Smooth muscle cell (in vitro differentiated cells): ENCODE measurements at regions not wholly inside any gene's neighbourhood (a gene's known extent, or its start where the extent isn't known, plus 50 kb on each side); places are given as distances from the start of the nearest gene placed in this dataset.

Experiments
- DNase-seq: peaks from one replicate; lab custom pipeline; 2025; ENCODE audit not compliant: unreplicated experiment; lab: John Stamatoyannopoulos, UW
- H2AFZ ChIP-seq: fragments of 200-600 bp; sonication (generic); 2 replicates; pipeline ENCODE4 v1.6.0; 2016; ENCODE audit warnings: antibody characterized with exemption, low read depth, mild to moderate bottlenecking
- H3F3A ChIP-seq: fragments of 200-600 bp; sonication (generic); 2 replicates; pipeline ENCODE4 v1.6.0; 2017; ENCODE audit warnings: antibody characterized with exemption, low read depth
- H3K27ac ChIP-seq: fragments of 200-600 bp; sonication (generic); 2 replicates; pipeline ENCODE4 v1.5.1; 2016; ENCODE audit warnings: low read depth, mild to moderate bottlenecking
- H3K27me3 ChIP-seq: fragments of 200-600 bp; sonication (generic); 2 replicates; pipeline ENCODE4 v1.6.1; 2016; ENCODE audit warnings: low read depth, mild to moderate bottlenecking
- H3K36me3 ChIP-seq: fragments of 200-600 bp; sonication (generic); 2 replicates; pipeline ENCODE4 v1.5.1; 2016; ENCODE audit warnings: low read depth
- H3K4me1 ChIP-seq: fragments of 200-600 bp; sonication (generic); 2 replicates; pipeline ENCODE4 v1.5.1; 2016; ENCODE audit warnings: low read depth
- H3K4me2 ChIP-seq: fragments of 200-600 bp; sonication (generic); 2 replicates; pipeline ENCODE4 v1.6.0; 2016; ENCODE audit warnings: mild to moderate bottlenecking
- H3K4me3 ChIP-seq: fragments of 200-600 bp; sonication (generic); 2 replicates; pipeline ENCODE4 v1.5.1; 2016; ENCODE audit warnings: mild to moderate bottlenecking
- H3K79me2 ChIP-seq: fragments of 200-600 bp; sonication (generic); 2 replicates; pipeline ENCODE4 v1.6.0; 2016; ENCODE audit warnings: low read depth, mild to moderate bottlenecking
- H3K9ac ChIP-seq: fragments of 200-600 bp; sonication (generic); 2 replicates; pipeline ENCODE4 v1.6.0; 2016; ENCODE audit warnings: low read depth
- H3K9me3 ChIP-seq: fragments of 200-600 bp; sonication (generic); replicated peaks from 2 replicates; pipeline ENCODE4 v1.5.1; 2016; ENCODE audit warnings: low read depth
- H4K20me1 ChIP-seq: fragments of 200-600 bp; sonication (generic); 2 replicates; pipeline ENCODE4 v1.6.0; 2016; ENCODE audit warnings: low read depth
- WGBS: methylation state at CpG from one replicate; pipeline ENCODE4 v1.1.7; 2016; ENCODE audit warnings: low lambda C conversion rate; 5-methylcytosine and 5-hydroxymethylcytosine counted together
- TF ChIP-seq, protein P1 (sequence below): fragments of 200-600 bp; sonication (generic); IDR thresholded peaks from 2 replicates; pipeline ENCODE4 v1.5.1; 2017; ENCODE audit warnings: borderline replicate concordance, mild to moderate bottlenecking, antibody characterized with exemption; ENCODE audit not compliant: insufficient read depth, poor library complexity, severe bottlenecking

DNA sequence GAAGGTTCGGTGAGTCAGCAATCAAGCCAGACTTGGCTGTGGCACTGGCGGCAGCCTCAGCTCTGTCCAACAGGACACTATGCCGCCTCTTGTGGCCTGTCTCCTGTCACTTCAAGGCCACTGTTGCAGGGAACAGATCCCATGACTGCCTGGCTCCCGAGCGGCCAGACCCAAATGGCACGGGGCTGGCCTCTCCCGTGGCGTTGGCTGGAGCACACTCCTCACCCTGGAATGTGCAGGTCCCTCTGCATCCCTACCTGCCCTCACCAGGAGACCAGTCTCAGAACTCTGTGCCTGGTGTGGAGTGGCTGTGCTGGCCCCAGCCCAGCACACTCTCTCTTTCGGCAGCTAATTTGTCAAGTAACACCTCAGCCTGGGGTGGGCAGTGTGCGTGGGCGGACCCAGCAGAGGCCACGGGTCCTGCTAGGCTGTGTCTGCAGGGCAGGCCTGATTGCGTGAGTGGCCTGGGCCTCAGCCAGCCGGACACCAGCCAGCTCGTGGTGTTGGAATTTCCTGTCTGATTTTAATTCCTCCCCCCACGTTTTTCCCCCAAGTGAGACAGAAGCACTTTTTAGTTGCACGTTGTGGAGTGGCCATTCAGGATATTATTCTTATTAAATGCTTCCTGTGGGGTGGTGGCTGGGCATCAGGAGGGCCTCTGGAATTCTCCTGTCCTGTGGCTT is 179.3 kb downstream of the GLI2 start:
- Histone ChIP-seq H3K9me3 (no peaks in the 10 kb centered on the region), H3K79me2 (peaks cover 11% of the 10 kb centered on the region), H4K20me1 (no peaks in the 10 kb centered on the region), H2AFZ (no peak overlapping the region), H3K4me3 (no peak overlapping the region), H3F3A (peaks cover 39% of the 10 kb centered on the region), H3K36me3 (no peaks in the 10 kb centered on the region), H3K4me2 (peak overlapping the region; percentile 65), H3K4me1 (peaks cover 19% of the 10 kb centered on the region), H3K27ac (peak overlapping the region; percentile 94), H3K27me3 (no peaks in the 10 kb centered on the region), H3K9ac (peak overlapping the region; percentile 81)
- WGBS, result 9% methylated on average over 17 of the region's 17 CpGs
- TF ChIP-seq, protein P1, sequence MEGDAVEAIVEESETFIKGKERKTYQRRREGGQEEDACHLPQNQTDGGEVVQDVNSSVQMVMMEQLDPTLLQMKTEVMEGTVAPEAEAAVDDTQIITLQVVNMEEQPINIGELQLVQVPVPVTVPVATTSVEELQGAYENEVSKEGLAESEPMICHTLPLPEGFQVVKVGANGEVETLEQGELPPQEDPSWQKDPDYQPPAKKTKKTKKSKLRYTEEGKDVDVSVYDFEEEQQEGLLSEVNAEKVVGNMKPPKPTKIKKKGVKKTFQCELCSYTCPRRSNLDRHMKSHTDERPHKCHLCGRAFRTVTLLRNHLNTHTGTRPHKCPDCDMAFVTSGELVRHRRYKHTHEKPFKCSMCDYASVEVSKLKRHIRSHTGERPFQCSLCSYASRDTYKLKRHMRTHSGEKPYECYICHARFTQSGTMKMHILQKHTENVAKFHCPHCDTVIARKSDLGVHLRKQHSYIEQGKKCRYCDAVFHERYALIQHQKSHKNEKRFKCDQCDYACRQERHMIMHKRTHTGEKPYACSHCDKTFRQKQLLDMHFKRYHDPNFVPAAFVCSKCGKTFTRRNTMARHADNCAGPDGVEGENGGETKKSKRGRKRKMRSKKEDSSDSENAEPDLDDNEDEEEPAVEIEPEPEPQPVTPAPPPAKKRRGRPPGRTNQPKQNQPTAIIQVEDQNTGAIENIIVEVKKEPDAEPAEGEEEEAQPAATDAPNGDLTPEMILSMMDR, result no peak
- DNase-seq, result peak; percentile 57

DNA sequence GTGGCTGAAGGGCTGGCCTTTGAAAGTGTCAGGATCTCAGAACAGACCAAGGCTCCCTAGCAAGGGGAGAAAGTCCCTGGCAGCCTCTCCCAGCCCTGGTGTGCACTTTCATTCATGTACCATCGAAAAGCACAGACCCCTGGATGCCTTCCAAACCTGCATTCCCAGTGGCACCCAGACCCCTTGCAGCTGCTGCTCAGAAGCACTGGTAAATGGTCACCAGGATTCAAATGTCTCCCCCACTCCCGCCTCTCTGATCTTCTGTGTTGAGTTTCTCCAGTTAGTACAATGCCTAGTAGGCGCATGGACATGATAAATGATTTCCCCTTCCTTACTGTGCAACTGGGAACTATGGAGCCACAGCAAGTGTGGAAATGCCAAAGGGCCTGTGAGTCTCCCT is 180.0 kb downstream of the GLI2 start:
- whole genome bisulfite sequencing, result 81% methylated on average over 3 of the region's 3 CpGs
- peak overlapping the region; percentile 94 for H3K27ac ChIP-seq

DNA sequence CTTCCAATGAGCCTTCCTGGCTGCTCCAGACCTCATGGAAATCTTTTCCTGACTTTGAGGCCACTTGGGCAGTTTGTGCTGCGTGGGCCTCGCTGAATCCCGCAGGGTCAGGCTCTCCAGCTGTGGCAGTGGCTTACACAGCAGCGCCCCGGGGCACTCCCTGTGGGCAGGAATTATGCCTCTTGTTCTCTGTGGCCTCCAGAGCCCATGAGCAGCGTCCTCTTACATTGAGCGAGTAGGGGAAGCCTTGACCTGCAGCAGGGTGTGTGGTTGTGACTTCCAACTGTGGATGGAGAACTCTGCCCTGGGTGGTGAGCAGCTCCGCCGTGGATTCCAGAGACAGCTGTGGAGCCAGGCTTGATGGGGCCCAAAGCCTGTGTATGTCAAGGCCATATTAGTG is 180.8 kb downstream of the GLI2 start:
- Histone ChIP-seq H2AFZ (no peak overlapping the region), H3K4me3 (no peak overlapping the region), H3F3A (peaks cover 32% of the 10 kb centered on the region), H3K36me3 (no peaks in the 10 kb centered on the region), H4K20me1 (no peaks in the 10 kb centered on the region), H3K9me3 (no peaks in the 10 kb centered on the region), H3K4me2 (peak overlapping the region; percentile 65), H3K27me3 (no peaks in the 10 kb centered on the region), H3K27ac (peak overlapping the region; percentile 94), H3K9ac (peak overlapping the region; percentile 81), H3K79me2 (peaks cover 11% of the 10 kb centered on the region), H3K4me1 (peaks cover 27% of the 10 kb centered on the region)
- TF ChIP-seq, protein P1, result no peak
- DNase-seq, result no peak
- 88% methylated on average over 9 of the region's 9 CpGs for WGBS

More for the DNA sequence above, 180.0 kb downstream of the GLI2 start:
- H3F3A ChIP-seq, result peaks cover 39% of the 10 kb centered on the region
- H3K9ac ChIP-seq, result peak overlapping the region; percentile 81
- TF ChIP-seq, protein P1, result no peak
- H2AFZ ChIP-seq, result no peak overlapping the region
- peaks cover 11% of the 10 kb centered on the region for H3K79me2 ChIP-seq
- no peaks in the 10 kb centered on the region for H3K36me3 ChIP-seq
- no peaks in the 10 kb centered on the region for H3K27me3 ChIP-seq
- H4K20me1 ChIP-seq, result no peaks in the 10 kb centered on the region
- H3K4me3 ChIP-seq, result no peak overlapping the region
- H3K4me2 ChIP-seq, result peak overlapping the region; percentile 65
- H3K4me1 ChIP-seq, result peaks cover 23% of the 10 kb centered on the region
- no peaks in the 10 kb centered on the region for H3K9me3 ChIP-seq
- no peak for DNase-seq

DNA sequence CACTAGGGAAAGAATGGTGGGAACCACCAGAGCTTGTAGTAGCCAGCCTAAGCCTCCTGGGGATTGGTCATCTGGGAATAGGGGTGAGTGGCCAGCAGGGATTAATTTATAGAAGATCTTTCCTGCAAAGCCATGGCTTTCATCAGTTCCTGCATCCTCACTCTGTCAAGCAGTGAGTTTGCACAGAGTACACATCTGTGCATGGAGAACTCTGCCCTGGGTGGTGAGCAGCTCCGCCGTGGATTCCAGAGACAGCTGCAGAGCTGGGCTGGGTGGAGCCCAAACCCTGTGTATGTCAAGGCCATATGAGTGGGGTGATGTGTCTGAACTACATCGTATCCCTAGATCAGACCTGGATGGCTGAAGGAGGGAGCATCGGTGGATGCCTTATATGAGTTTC is 182.2 kb downstream of the GLI2 start:
- H3K27ac ChIP-seq, result peak overlapping the region; percentile 100
- no peaks in the 10 kb centered on the region for H3K27me3 ChIP-seq
- peaks cover 22% of the 10 kb centered on the region for H3K4me1 ChIP-seq
- TF ChIP-seq, protein P1, result no peak
- DNase-seq, result no peak
- no peaks in the 10 kb centered on the region for H3K36me3 ChIP-seq
- H3K79me2 ChIP-seq, result peaks cover 22% of the 10 kb centered on the region
- H3F3A ChIP-seq, result peaks cover 31% of the 10 kb centered on the region
- H3K9me3 ChIP-seq, result no peaks in the 10 kb centered on the region
- H3K4me3 ChIP-seq, result no peak overlapping the region
- 53% methylated on average over 4 of the region's 4 CpGs for WGBS
- no peak overlapping the region for H3K9ac ChIP-seq
- no peak overlapping the region for H2AFZ ChIP-seq
- peak overlapping the region; percentile 3 for H3K4me2 ChIP-seq
- H4K20me1 ChIP-seq, result no peaks in the 10 kb centered on the region
